ENCODE measurements at regions not wholly inside any gene's neighbourhood (a gene's known extent, or its start where the extent isn't known, plus 50 kb on each side); places are given as distances from the start of the nearest gene placed in this dataset.
"Not testable (repeated sequence)": the region's sequence is repeated elsewhere in the genome, so short reads cannot be mapped to it uniquely, and the experiment has no call there.

GRCh38 chr15:60161704-60162103 is 157.6 kb downstream of the FOXB1 start:
- Histone ChIP-seq H3K9me3 (ENCODE audit: control insufficient read depth in 2 of 2, low read length in 2 of 2) (no peaks in the 10 kb centered on the region), H3K36me3 (ENCODE audit: control insufficient read depth in 2 of 2, insufficient read depth in 2 of 2, low read length in 2 of 2) (no peaks in the 10 kb centered on the region), H3K27ac (ENCODE audit: low read depth in 2 of 2, low read length in 2 of 2) (no peak overlapping the region), H3K27me3 (ENCODE audit: control insufficient read depth in 2 of 2, insufficient read depth in 2 of 2, low read length in 2 of 2) (peaks cover 3 to 4% of the 10 kb centered on the region in 2 donors), H3K9ac (ENCODE audit: low read depth in 1 of 2, low read length in 2 of 2) (no peak overlapping the region), H3K4me3 (ENCODE audit: low read length in 2 of 2) (no peak overlapping the region), H3K4me1 (ENCODE audit: control insufficient read depth in 2 of 2, insufficient read depth in 2 of 2, low read length in 2 of 2) (no peaks in the 10 kb centered on the region)

- no peak overlapping the region for H3K27ac ChIP-seq (ENCODE audit: low read depth in 2 of 2, low read length in 2 of 2)
- peaks cover 3 to 4% of the 10 kb centered on the region in 2 donors for H3K27me3 ChIP-seq (ENCODE audit: control insufficient read depth in 2 of 2, insufficient read depth in 2 of 2, low read length in 2 of 2)
- H3K9ac ChIP-seq (ENCODE audit: low read depth in 1 of 2, low read length in 2 of 2) = no peak overlapping the region
- no peak overlapping the region for H3K4me3 ChIP-seq (ENCODE audit: low read length in 2 of 2)
- no peaks in the 10 kb centered on the region for H3K9me3 ChIP-seq (ENCODE audit: control insufficient read depth in 2 of 2, low read length in 2 of 2)
- no peaks in the 10 kb centered on the region for H3K4me1 ChIP-seq (ENCODE audit: control insufficient read depth in 2 of 2, insufficient read depth in 2 of 2, low read length in 2 of 2)
- H3K36me3 ChIP-seq (ENCODE audit: control insufficient read depth in 2 of 2, insufficient read depth in 2 of 2, low read length in 2 of 2) = no peaks in the 10 kb centered on the region
These were observed 158.3 kb downstream of the FOXB1 start for GRCh38 chr15:60162251-60162967.

GRCh38 chr15:60162968-60163355 is 158.9 kb downstream of the FOXB1 start:
- Histone ChIP-seq H3K9me3 (ENCODE audit: control insufficient read depth in 2 of 2, low read length in 2 of 2) (no peaks in the 10 kb centered on the region), H3K27me3 (ENCODE audit: control insufficient read depth in 2 of 2, insufficient read depth in 2 of 2, low read length in 2 of 2) (peaks cover 3 to 4% of the 10 kb centered on the region in 2 donors), H3K9ac (ENCODE audit: low read depth in 1 of 2, low read length in 2 of 2) (no peak overlapping the region), H3K4me1 (ENCODE audit: control insufficient read depth in 2 of 2, insufficient read depth in 2 of 2, low read length in 2 of 2) (no peaks in the 10 kb centered on the region), H3K27ac (ENCODE audit: low read depth in 2 of 2, low read length in 2 of 2) (no peak overlapping the region), H3K4me3 (ENCODE audit: low read length in 2 of 2) (no peak overlapping the region), H3K36me3 (ENCODE audit: control insufficient read depth in 2 of 2, insufficient read depth in 2 of 2, low read length in 2 of 2) (no peaks in the 10 kb centered on the region)

- H3K4me1 ChIP-seq (ENCODE audit: control insufficient read depth in 2 of 2, insufficient read depth in 2 of 2, low read length in 2 of 2) = no peaks in the 10 kb centered on the region
These were observed 161.0 kb downstream of the FOXB1 start for GRCh38 chr15:60165111-60165510.

GRCh38 chr15:60172143-60172542 is 168.0 kb downstream of the FOXB1 start:
- H3K9me3 ChIP-seq (ENCODE audit: control insufficient read depth in 2 of 2, low read length in 2 of 2) = no peaks in the 10 kb centered on the region

More at GRCh38 chr15:60165111-60165510, 161.0 kb downstream of the FOXB1 start:
- Histone ChIP-seq H3K9ac (ENCODE audit: low read depth in 1 of 2, low read length in 2 of 2) (no peak overlapping the region), H3K9me3 (ENCODE audit: control insufficient read depth in 2 of 2, low read length in 2 of 2) (no peaks in the 10 kb centered on the region), H3K27ac (ENCODE audit: low read depth in 2 of 2, low read length in 2 of 2) (no peak overlapping the region), H3K36me3 (ENCODE audit: control insufficient read depth in 2 of 2, insufficient read depth in 2 of 2, low read length in 2 of 2) (no peaks in the 10 kb centered on the region), H3K27me3 (ENCODE audit: control insufficient read depth in 2 of 2, insufficient read depth in 2 of 2, low read length in 2 of 2) (peaks cover 3 to 4% of the 10 kb centered on the region in 2 donors), H3K4me3 (ENCODE audit: low read length in 2 of 2) (no peak overlapping the region)

GRCh38 chr15:60179786-60180391 is 175.8 kb downstream of the FOXB1 start:
- Histone ChIP-seq H3K4me1 (ENCODE audit: control insufficient read depth in 2 of 2, insufficient read depth in 2 of 2, low read length in 2 of 2) (no peaks in the 10 kb centered on the region), H3K9me3 (ENCODE audit: control insufficient read depth in 2 of 2, low read length in 2 of 2) (no peaks in the 10 kb centered on the region), H3K36me3 (ENCODE audit: control insufficient read depth in 2 of 2, insufficient read depth in 2 of 2, low read length in 2 of 2) (no peaks in the 10 kb centered on the region), H3K27ac (ENCODE audit: low read depth in 2 of 2, low read length in 2 of 2) (no peak overlapping the region), H3K27me3 (ENCODE audit: control insufficient read depth in 2 of 2, insufficient read depth in 2 of 2, low read length in 2 of 2) (peaks cover 2 to 3% of the 10 kb centered on the region in 2 donors), H3K9ac (ENCODE audit: low read depth in 1 of 2, low read length in 2 of 2) (no peak overlapping the region), H3K4me3 (ENCODE audit: low read length in 2 of 2) (no peak overlapping the region)

More at GRCh38 chr15:60172143-60172542, 168.0 kb downstream of the FOXB1 start:
- H3K4me3 ChIP-seq (ENCODE audit: low read length in 2 of 2) = no peak overlapping the region
- no peaks in the 10 kb centered on the region for H3K36me3 ChIP-seq (ENCODE audit: control insufficient read depth in 2 of 2, insufficient read depth in 2 of 2, low read length in 2 of 2)
- no peak overlapping the region for H3K27ac ChIP-seq (ENCODE audit: low read depth in 2 of 2, low read length in 2 of 2)
- H3K27me3 ChIP-seq (ENCODE audit: control insufficient read depth in 2 of 2, insufficient read depth in 2 of 2, low read length in 2 of 2) = no peaks in the 10 kb centered on the region
- H3K9ac ChIP-seq (ENCODE audit: low read depth in 1 of 2, low read length in 2 of 2) = no peak overlapping the region
- H3K4me1 ChIP-seq (ENCODE audit: control insufficient read depth in 2 of 2, insufficient read depth in 2 of 2, low read length in 2 of 2) = no peaks in the 10 kb centered on the region

- H3K27ac ChIP-seq (ENCODE audit: low read depth in 2 of 2, low read length in 2 of 2); H3K4me1 ChIP-seq (ENCODE audit: control insufficient read depth in 2 of 2, insufficient read depth in 2 of 2, low read length in 2 of 2); H3K27me3 ChIP-seq (ENCODE audit: control insufficient read depth in 2 of 2, insufficient read depth in 2 of 2, low read length in 2 of 2); H3K4me3 ChIP-seq (ENCODE audit: low read length in 2 of 2); H3K9me3 ChIP-seq (ENCODE audit: control insufficient read depth in 2 of 2, low read length in 2 of 2); H3K36me3 ChIP-seq (ENCODE audit: control insufficient read depth in 2 of 2, insufficient read depth in 2 of 2, low read length in 2 of 2); H3K9ac ChIP-seq (ENCODE audit: low read depth in 1 of 2, low read length in 2 of 2): not testable (repeated sequence)
These were observed 177.8 kb downstream of the FOXB1 start for GRCh38 chr15:60181957-60182356.

- no peaks in the 10 kb centered on the region for H3K36me3 ChIP-seq (ENCODE audit: control insufficient read depth in 2 of 2, insufficient read depth in 2 of 2, low read length in 2 of 2)
- H3K9ac ChIP-seq (ENCODE audit: low read depth in 1 of 2, low read length in 2 of 2) = no peak overlapping the region
- no peaks in the 10 kb centered on the region for H3K9me3 ChIP-seq (ENCODE audit: control insufficient read depth in 2 of 2, low read length in 2 of 2)
- H3K27me3 ChIP-seq (ENCODE audit: control insufficient read depth in 2 of 2, insufficient read depth in 2 of 2, low read length in 2 of 2) = peaks cover 2 to 3% of the 10 kb centered on the region in 2 donors
- H3K4me1 ChIP-seq (ENCODE audit: control insufficient read depth in 2 of 2, insufficient read depth in 2 of 2, low read length in 2 of 2) = no peaks in the 10 kb centered on the region
- H3K27ac ChIP-seq (ENCODE audit: low read depth in 2 of 2, low read length in 2 of 2) = no peak overlapping the region
- H3K4me3 ChIP-seq (ENCODE audit: low read length in 2 of 2) = no peak overlapping the region
These were observed 179.3 kb downstream of the FOXB1 start for GRCh38 chr15:60183366-60183765.

GRCh38 chr15:60184579-60184978 is 180.5 kb downstream of the FOXB1 start:
- no peak overlapping the region for H3K9ac ChIP-seq (ENCODE audit: low read depth in 1 of 2, low read length in 2 of 2)
- no peak overlapping the region for H3K27ac ChIP-seq (ENCODE audit: low read depth in 2 of 2, low read length in 2 of 2)
- H3K4me3 ChIP-seq (ENCODE audit: low read length in 2 of 2) = no peak overlapping the region
- no peaks in the 10 kb centered on the region for H3K36me3 ChIP-seq (ENCODE audit: control insufficient read depth in 2 of 2, insufficient read depth in 2 of 2, low read length in 2 of 2)
- no peaks in the 10 kb centered on the region for H3K9me3 ChIP-seq (ENCODE audit: control insufficient read depth in 2 of 2, low read length in 2 of 2)
- peaks cover 0 to 2% of the 10 kb centered on the region in 2 donors for H3K27me3 ChIP-seq (ENCODE audit: control insufficient read depth in 2 of 2, insufficient read depth in 2 of 2, low read length in 2 of 2)
- H3K4me1 ChIP-seq (ENCODE audit: control insufficient read depth in 2 of 2, insufficient read depth in 2 of 2, low read length in 2 of 2) = no peaks in the 10 kb centered on the region

GRCh38 chr15:60191016-60191415 is 186.9 kb downstream of the FOXB1 start:
- Histone ChIP-seq H3K4me3 (ENCODE audit: low read length in 2 of 2) (no peak overlapping the region), H3K9me3 (ENCODE audit: control insufficient read depth in 2 of 2, low read length in 2 of 2) (no peaks in the 10 kb centered on the region), H3K27me3 (ENCODE audit: control insufficient read depth in 2 of 2, insufficient read depth in 2 of 2, low read length in 2 of 2) (peaks cover 0 to 4% of the 10 kb centered on the region in 2 donors), H3K9ac (ENCODE audit: low read depth in 1 of 2, low read length in 2 of 2) (no peak overlapping the region), H3K27ac (ENCODE audit: low read depth in 2 of 2, low read length in 2 of 2) (no peak overlapping the region), H3K4me1 (ENCODE audit: control insufficient read depth in 2 of 2, insufficient read depth in 2 of 2, low read length in 2 of 2) (no peaks in the 10 kb centered on the region), H3K36me3 (ENCODE audit: control insufficient read depth in 2 of 2, insufficient read depth in 2 of 2, low read length in 2 of 2) (no peaks in the 10 kb centered on the region)

Measured in mucosa of rectum (tissue), 2 donors.